ENCODE measurements at regions not wholly inside any gene's neighbourhood (a gene's known extent, or its start where the extent isn't known, plus 50 kb on each side); places are given as distances from the start of the nearest gene placed in this dataset.

DNA sequence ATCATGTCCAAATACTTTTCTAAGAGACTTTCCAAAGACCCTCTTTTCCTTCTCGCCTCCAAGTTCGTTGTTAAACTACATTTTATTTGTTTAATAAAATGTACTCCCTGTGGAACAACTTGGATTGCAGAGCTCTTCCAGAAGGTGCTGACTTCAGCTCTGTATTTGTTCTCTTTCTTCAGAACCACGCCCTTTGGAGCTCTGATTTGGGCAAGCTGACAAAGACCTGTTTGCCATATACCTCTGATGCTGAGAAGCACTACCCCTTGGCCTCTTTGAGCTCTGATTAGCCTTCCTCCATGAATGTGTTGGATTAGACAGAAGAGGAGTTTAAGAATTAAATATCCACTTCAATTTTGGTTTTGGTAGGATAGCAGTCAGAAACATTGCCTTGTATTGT is 815.1 kb upstream of the POU3F4 start (continued):
- TF ChIP-seq, protein P1, sequence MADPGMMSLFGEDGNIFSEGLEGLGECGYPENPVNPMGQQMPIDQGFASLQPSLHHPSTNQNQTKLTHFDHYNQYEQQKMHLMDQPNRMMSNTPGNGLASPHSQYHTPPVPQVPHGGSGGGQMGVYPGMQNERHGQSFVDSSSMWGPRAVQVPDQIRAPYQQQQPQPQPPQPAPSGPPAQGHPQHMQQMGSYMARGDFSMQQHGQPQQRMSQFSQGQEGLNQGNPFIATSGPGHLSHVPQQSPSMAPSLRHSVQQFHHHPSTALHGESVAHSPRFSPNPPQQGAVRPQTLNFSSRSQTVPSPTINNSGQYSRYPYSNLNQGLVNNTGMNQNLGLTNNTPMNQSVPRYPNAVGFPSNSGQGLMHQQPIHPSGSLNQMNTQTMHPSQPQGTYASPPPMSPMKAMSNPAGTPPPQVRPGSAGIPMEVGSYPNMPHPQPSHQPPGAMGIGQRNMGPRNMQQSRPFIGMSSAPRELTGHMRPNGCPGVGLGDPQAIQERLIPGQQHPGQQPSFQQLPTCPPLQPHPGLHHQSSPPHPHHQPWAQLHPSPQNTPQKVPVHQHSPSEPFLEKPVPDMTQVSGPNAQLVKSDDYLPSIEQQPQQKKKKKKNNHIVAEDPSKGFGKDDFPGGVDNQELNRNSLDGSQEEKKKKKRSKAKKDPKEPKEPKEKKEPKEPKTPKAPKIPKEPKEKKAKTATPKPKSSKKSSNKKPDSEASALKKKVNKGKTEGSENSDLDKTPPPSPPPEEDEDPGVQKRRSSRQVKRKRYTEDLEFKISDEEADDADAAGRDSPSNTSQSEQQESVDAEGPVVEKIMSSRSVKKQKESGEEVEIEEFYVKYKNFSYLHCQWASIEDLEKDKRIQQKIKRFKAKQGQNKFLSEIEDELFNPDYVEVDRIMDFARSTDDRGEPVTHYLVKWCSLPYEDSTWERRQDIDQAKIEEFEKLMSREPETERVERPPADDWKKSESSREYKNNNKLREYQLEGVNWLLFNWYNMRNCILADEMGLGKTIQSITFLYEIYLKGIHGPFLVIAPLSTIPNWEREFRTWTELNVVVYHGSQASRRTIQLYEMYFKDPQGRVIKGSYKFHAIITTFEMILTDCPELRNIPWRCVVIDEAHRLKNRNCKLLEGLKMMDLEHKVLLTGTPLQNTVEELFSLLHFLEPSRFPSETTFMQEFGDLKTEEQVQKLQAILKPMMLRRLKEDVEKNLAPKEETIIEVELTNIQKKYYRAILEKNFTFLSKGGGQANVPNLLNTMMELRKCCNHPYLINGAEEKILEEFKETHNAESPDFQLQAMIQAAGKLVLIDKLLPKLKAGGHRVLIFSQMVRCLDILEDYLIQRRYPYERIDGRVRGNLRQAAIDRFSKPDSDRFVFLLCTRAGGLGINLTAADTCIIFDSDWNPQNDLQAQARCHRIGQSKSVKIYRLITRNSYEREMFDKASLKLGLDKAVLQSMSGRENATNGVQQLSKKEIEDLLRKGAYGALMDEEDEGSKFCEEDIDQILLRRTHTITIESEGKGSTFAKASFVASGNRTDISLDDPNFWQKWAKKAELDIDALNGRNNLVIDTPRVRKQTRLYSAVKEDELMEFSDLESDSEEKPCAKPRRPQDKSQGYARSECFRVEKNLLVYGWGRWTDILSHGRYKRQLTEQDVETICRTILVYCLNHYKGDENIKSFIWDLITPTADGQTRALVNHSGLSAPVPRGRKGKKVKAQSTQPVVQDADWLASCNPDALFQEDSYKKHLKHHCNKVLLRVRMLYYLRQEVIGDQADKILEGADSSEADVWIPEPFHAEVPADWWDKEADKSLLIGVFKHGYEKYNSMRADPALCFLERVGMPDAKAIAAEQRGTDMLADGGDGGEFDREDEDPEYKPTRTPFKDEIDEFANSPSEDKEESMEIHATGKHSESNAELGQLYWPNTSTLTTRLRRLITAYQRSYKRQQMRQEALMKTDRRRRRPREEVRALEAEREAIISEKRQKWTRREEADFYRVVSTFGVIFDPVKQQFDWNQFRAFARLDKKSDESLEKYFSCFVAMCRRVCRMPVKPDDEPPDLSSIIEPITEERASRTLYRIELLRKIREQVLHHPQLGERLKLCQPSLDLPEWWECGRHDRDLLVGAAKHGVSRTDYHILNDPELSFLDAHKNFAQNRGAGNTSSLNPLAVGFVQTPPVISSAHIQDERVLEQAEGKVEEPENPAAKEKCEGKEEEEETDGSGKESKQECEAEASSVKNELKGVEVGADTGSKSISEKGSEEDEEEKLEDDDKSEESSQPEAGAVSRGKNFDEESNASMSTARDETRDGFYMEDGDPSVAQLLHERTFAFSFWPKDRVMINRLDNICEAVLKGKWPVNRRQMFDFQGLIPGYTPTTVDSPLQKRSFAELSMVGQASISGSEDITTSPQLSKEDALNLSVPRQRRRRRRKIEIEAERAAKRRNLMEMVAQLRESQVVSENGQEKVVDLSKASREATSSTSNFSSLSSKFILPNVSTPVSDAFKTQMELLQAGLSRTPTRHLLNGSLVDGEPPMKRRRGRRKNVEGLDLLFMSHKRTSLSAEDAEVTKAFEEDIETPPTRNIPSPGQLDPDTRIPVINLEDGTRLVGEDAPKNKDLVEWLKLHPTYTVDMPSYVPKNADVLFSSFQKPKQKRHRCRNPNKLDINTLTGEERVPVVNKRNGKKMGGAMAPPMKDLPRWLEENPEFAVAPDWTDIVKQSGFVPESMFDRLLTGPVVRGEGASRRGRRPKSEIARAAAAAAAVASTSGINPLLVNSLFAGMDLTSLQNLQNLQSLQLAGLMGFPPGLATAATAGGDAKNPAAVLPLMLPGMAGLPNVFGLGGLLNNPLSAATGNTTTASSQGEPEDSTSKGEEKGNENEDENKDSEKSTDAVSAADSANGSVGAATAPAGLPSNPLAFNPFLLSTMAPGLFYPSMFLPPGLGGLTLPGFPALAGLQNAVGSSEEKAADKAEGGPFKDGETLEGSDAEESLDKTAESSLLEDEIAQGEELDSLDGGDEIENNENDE (IDR thresholded peaks at IDR 0.05; ENCODE audit: insufficient replicate concordance, low read length), result no peak
- TF ChIP-seq GTF2F1 (IDR thresholded peaks at IDR 0.05; ENCODE audit: borderline replicate concordance, low read depth, low read length) (no peak), BRCA1 (IDR thresholded peaks at IDR 0.05; ENCODE audit: low read depth, low read length) (no peak), POU5F1 (IDR thresholded peaks at IDR 0.05; ENCODE audit: low read depth, low read length) (no peak)

Measured in H1 (cell line).